HFF-Myc (cell line): ENCODE measurements at regions not wholly inside any gene's neighbourhood (a gene's known extent, or its start where the extent isn't known, plus 50 kb on each side); places are given as distances from the start of the nearest gene placed in this dataset.

ENCODE experiments used
- DNase-seq: peaks from one replicate; pipeline ENCODE4 v3.0.0-alpha.2; 2011; ENCODE audit warnings: low read depth; ENCODE audit errors: extremely low read depth
- H3K4me3 ChIP-seq: replicated peaks from 2 replicates; pipeline ENCODE4 v1.5.1; 2011; ENCODE audit warnings: low read depth, mild to moderate bottlenecking, control low read depth, low read length
- CTCF ChIP-seq: IDR thresholded peaks from 2 replicates; pipeline ENCODE4 v1.5.1; 2012; ENCODE audit warnings: mild to moderate bottlenecking, low read depth, low read length, control low read depth; ENCODE audit errors: missing control alignments

GRCh38 chr4:106690487-106690886 lies 321.9 kb upstream of the GIMD1 start:
- H3K4me3 ChIP-seq, result no peak overlapping the region
- no peak for DNase-seq
- no peak for TF ChIP-seq CTCF

- no peak for DNase-seq
- TF ChIP-seq CTCF, result no peak
- H3K4me3 ChIP-seq, result no peak overlapping the region
These were observed 318.4 kb upstream of the GIMD1 start for GRCh38 chr4:106687026-106687425.

DNA sequence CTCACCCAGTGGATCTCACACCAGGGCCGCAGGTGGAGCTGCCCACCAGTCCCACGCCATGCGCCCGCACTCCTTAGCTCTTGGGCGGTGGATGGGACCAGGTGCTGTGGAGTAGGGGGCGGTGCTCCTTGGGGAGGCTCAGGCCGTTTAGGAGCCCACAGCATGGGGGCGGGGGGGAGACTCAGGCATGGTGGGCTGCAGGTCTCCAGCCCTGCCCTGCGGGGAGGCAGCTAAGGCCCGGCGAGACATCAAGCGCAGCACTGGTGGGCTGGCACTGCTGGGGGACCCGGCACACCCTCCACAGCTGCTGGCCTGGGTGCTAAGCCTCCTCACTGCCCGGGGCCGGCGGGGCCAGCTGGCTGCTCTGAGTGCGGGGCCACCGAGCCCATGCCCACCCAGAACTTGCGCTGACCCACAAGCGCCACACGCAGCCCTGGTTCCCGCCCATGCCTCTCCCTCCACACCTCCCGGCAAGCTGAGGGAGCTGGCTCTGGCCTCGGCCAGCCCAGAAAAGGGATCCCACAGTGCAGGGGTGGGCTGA lies 312.9 kb upstream of the GIMD1 start:
- no peak for TF ChIP-seq CTCF
- H3K4me3 ChIP-seq, result no peak overlapping the region
- no peak for DNase-seq

GRCh38 chr4:106679063-106679462 lies 310.5 kb upstream of the GIMD1 start:
- TF ChIP-seq CTCF, result no peak
- DNase-seq, result no peak
- H3K4me3 ChIP-seq, result no peak overlapping the region

GRCh38 chr4:106677213-106677612 lies 308.6 kb upstream of the GIMD1 start:
- no peak for DNase-seq
- TF ChIP-seq CTCF, result no peak
- H3K4me3 ChIP-seq, result no peak overlapping the region

DNA sequence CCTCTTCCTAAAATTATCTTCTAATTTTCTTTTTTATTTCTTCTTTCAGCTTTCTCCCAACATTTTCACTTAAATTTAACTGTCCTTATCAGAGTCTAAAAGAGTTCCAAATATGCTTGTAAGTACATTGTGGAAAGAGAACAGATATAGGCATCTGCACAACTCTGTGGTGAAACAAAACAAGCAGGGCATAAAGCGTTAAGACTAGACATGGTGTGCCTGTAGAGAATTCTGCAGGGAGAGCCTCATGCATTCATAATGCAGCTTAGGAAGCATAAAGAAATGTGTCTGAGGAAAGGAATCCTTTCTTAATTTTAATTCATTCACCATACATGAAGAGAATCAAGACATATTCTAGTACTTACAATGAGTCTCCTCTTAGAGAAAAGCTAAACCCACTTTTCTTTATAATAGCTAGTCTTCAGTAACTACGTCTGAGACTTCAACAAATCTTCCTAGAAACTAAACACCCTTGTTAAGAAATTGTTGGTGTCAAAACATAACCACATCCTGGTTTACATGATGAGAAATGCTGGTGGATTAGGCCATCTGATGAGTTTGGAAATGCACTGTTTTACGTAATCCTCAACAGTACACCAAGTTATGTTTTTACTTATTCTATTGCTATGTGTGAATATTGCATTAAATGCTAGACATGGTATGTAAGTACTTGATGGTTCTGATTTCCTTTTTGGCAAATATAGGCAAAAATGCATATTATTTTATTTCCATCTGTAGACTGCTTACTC lies 307.8 kb upstream of the GIMD1 start:
- no peak for TF ChIP-seq CTCF
- DNase-seq, result no peak
- no peak overlapping the region for H3K4me3 ChIP-seq

DNA sequence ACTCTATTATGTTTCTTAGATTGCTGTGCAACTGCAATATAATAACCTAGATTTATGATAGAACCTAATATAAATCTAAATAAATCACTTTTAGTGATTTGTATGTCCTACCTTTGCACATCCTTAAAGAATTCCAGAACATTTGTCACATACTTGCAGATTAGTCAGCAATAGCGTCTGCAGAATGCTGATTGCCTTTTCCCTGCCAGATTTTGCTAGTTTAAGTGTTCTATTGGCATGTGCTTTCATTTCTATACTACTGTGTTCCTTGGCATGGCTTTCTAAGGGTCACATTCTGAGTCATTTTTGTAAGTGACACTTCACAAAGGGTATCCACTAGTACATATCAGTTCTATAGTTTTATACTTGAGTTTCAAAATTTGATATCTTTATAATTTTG lies 303.1 kb upstream of the GIMD1 start:
- no peak overlapping the region for H3K4me3 ChIP-seq
- no peak for DNase-seq
- no peak for TF ChIP-seq CTCF
